GM18909 (cell line): ENCODE measurements at regions not wholly inside any gene's neighbourhood (a gene's known extent, or its start where the extent isn't known, plus 50 kb on each side); places are given as distances from the start of the nearest gene placed in this dataset.

Source experiments
- ATAC-seq: cut with Tn5 transposase; IDR thresholded peaks from one replicate; pipeline ENCODE4 v1.9.1; 2021; ENCODE audit warnings: mild to moderate bottlenecking; ENCODE audit not compliant: unreplicated experiment, poor library complexity

- no peak for ATAC-seq
These were observed 54.4 kb upstream of the STXBP5 start for GRCh38 chr6:147149826-147150225.

GRCh38 chr6:147150293-147150692 lies 53.9 kb upstream of the STXBP5 start:
- no peak for ATAC-seq
